Thoracic aorta (tissue), 2 donors: ENCODE measurements at regions not wholly inside any gene's neighbourhood (a gene's known extent, or its start where the extent isn't known, plus 50 kb on each side); places are given as distances from the start of the nearest gene placed in this dataset.

Experiments used
- ATAC-seq: fragments of 150-250 bp; one replicate; pipeline ENCODE4 v1.8.0; 2017; ENCODE audit warnings: low read depth; ENCODE audit not compliant: insufficient number of reproducible peaks, low FRiP score
- DNase-seq: peaks from one replicate; pipeline ENCODE4 v3.0.0-alpha.2; 2020; ENCODE audit warnings: low spot score
- H3K27ac ChIP-seq, 2 donors: fragments of 200-600 bp; sonication (generic); 1 replicate in 1 of 2; 2 replicates in 1 of 2; pipeline ENCODE4 v1.5.1; 2016; ENCODE audit warnings: mild to moderate bottlenecking in 2 of 2, moderate library complexity in 2 of 2
- H3K27me3 ChIP-seq: fragments of 200-600 bp; sonication (generic); replicated peaks from 2 replicates; pipeline ENCODE4 v1.6.0; 2016; ENCODE audit warnings: mild to moderate bottlenecking; ENCODE audit not compliant: insufficient read depth
- H3K36me3 ChIP-seq: fragments of 200-600 bp; sonication (generic); one replicate; pipeline ENCODE4 v1.5.1; 2016
- H3K4me1 ChIP-seq, 2 donors: fragments of 200-600 bp; sonication (generic); 1 replicate in 1 of 2; 2 replicates in 1 of 2; pipeline versions ENCODE4 v1.5.1 to v1.6.0; 2016; ENCODE audit warnings: low read depth in 2 of 2, mild to moderate bottlenecking in 1 of 2; ENCODE audit not compliant: control insufficient read depth in 1 of 2
- H3K4me3 ChIP-seq: fragments of 200-600 bp; sonication (generic); 2 replicates; pipeline ENCODE4 v1.5.1; 2016; ENCODE audit warnings: mild to moderate bottlenecking
- H3K9me3 ChIP-seq: fragments of 200-600 bp; sonication (generic); 2 replicates; pipeline ENCODE4 v1.5.1; 2016
- CTCF ChIP-seq: fragments of 200-600 bp; sonication (generic); IDR thresholded peaks from one replicate; pipeline ENCODE4 v1.5.1; 2019; ENCODE audit warnings: antibody characterized with exemption

DNA sequence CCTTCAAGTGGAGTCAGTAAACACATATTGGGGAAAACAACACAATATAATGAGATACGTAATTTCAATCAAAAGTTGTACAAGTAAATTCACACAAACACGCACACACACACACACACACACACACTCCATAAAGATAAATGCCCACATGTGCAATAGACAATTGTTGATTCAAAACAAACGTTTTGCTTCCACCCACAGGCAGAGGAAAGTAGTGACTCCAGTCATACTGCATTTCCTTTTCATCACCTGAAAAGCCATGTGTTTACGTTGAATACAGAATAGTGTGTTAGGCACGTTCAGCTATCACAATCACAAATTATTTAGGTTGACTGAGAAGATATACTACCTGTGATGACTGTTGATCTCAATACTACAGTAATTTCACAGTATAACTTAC, 443.8 kb upstream of the MANEA start:
- no peak for DNase-seq
- Histone ChIP-seq H3K27ac (no peak overlapping the region), H3K27me3 (no peaks in the 10 kb centered on the region), H3K36me3 (no peaks in the 10 kb centered on the region), H3K9me3 (no peaks in the 10 kb centered on the region), H3K4me1 (no peaks in the 10 kb centered on the region), H3K4me3 (no peak overlapping the region)
- ATAC-seq, result no peak
- no peak for TF ChIP-seq CTCF

DNA sequence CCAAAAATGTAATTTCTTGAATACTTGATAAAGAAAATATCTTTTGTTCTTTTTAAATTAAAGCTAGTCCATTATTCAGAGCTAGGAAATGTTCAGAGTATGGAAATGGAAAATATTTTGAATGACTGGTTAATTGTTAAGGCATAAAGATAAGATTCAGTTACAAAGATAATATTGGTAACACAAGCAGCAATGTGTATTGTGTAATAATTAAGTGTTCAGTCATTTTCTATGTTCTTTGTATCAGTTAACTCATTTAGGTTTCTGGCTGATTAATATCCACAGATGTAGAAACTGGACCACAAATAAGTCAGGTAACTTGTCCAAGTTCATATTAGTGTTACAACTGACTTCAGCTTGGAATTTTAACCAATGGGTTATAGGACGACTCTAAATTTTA, 442.2 kb upstream of the MANEA start:
- Histone ChIP-seq H3K27me3 (no peaks in the 10 kb centered on the region), H3K4me1 (no peaks in the 10 kb centered on the region), H3K4me3 (no peak overlapping the region), H3K9me3 (no peaks in the 10 kb centered on the region), H3K36me3 (no peaks in the 10 kb centered on the region), H3K27ac (no peak overlapping the region)
- DNase-seq (no peak), ATAC-seq (no peak)
- TF ChIP-seq CTCF, result no peak

DNA sequence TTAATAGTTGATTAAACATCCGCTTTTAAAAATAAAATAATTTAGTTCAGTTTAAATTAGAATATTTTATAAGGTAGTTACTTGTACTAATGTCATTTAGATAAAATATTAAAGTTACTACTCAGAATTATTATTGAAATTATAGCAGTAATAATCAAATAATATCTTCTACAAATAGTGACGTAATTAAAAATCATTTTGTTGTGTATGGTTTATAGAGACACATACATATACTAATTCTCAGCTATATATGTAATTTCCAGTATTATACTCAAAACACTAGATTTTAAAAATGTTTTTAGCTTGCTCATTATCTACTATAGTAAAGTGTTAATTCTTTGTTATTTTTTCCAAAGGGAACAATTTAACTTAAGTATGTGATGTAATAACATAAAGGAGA, 435.2 kb upstream of the MANEA start:
- no peak for DNase-seq
- no peak overlapping the region for H3K4me3 ChIP-seq
- no peak for TF ChIP-seq CTCF

DNA sequence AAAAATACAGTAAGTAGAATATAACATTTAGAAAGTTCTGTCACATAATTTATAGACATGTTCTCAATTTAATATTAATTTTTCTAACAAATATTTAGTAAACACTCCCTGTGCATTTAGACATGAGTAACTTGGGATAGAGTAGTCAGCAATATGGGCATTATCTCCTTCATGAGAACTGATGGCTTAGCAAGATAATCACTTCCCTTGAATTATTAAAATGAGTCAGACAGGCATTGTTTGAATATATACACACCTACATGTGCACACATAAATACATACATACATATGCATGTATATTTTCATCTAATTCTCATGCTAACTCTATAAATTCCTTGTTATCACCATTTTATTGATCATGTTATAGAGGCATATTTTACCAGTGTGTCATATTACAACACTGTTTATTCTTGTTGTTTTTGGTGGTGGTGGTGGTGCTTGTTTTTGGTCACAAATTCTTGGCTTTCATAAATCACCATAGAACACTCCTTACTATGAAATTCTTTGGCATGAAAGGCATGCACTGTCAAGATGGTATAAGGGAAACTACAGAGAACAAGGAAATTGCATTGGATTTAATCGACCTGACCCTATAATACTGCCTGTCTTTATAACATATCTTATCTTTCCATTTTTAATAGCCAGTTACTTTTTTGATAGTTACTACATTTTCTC, 434.5 kb upstream of the MANEA start:
- Histone ChIP-seq H3K4me3 (no peak overlapping the region), H3K4me1 (no peaks in the 10 kb centered on the region), H3K27ac (no peak overlapping the region), H3K36me3 (no peaks in the 10 kb centered on the region), H3K9me3 (no peaks in the 10 kb centered on the region), H3K27me3 (no peaks in the 10 kb centered on the region)
- DNase-seq, result no peak
- no peak for ATAC-seq
- no peak for TF ChIP-seq CTCF

More for the DNA sequence above, 435.2 kb upstream of the MANEA start:
- Histone ChIP-seq H3K27ac (no peak overlapping the region), H3K36me3 (no peaks in the 10 kb centered on the region), H3K4me1 (no peaks in the 10 kb centered on the region), H3K9me3 (no peaks in the 10 kb centered on the region), H3K27me3 (no peaks in the 10 kb centered on the region)
- no peak for ATAC-seq

GRCh38 chr6:95143408-95144180, 433.7 kb upstream of the MANEA start:
- Histone ChIP-seq H3K27ac (no peak overlapping the region), H3K9me3 (no peaks in the 10 kb centered on the region), H3K4me1 (no peaks in the 10 kb centered on the region), H3K27me3 (no peaks in the 10 kb centered on the region), H3K4me3 (no peak overlapping the region), H3K36me3 (no peaks in the 10 kb centered on the region)
- no peak for TF ChIP-seq CTCF
- DNase-seq (no peak), ATAC-seq (no peak)
